BE2C (cell line): ENCODE measurements at regions not wholly inside any gene's neighbourhood (a gene's known extent, or its start where the extent isn't known, plus 50 kb on each side); places are given as distances from the start of the nearest gene placed in this dataset.

Source experiments
- DNase-seq: peaks from one replicate; pipeline ENCODE4 v3.0.0-alpha.2; 2020
- H3K27me3 ChIP-seq: fragments of 250-450 bp; sonication (Bioruptor Pico); 2 replicates; pipeline ENCODE4 v1.5.1; 2020; ENCODE audit warnings: mild to moderate bottlenecking
- H3K36me3 ChIP-seq: fragments of 250-450 bp; sonication (Bioruptor Pico); 2 replicates; pipeline ENCODE4 v1.5.1; 2020; ENCODE audit warnings: mild to moderate bottlenecking
- H3K4me1 ChIP-seq: fragments of 250-450 bp; sonication (Bioruptor Pico); 2 replicates; pipeline ENCODE4 v1.5.1; 2020
- H3K4me3 ChIP-seq: 2 replicates; pipeline ENCODE4 v1.5.1; 2011; ENCODE audit warnings: low read depth, low read length
- H3K9me3 ChIP-seq: fragments of 250-450 bp; sonication (Bioruptor Pico); 2 replicates; pipeline ENCODE4 v1.5.1; 2020
- CTCF ChIP-seq: IDR thresholded peaks from 2 replicates; pipeline ENCODE4 v1.5.1; 2012; ENCODE audit warnings: mild to moderate bottlenecking, low read depth, low read length

GRCh38 chr7:87671-88070 lies 104.7 kb upstream of the FAM20C start:
- Histone ChIP-seq H3K4me3 (no peak overlapping the region), H3K27me3 (no peaks in the 10 kb centered on the region), H3K9me3 (0 out of 2 replicates have a peak, but pooled peaks cover 2% of the 10 kb centered on the region), H3K36me3 (no peaks in the 10 kb centered on the region), H3K4me1 (no peaks in the 10 kb centered on the region)
- no peak for DNase-seq
- TF ChIP-seq CTCF = no peak

- Histone ChIP-seq H3K9me3 (0 out of 2 replicates have a peak, but pooled peaks cover 2% of the 10 kb centered on the region), H3K27me3 (no peaks in the 10 kb centered on the region), H3K36me3 (no peaks in the 10 kb centered on the region), H3K4me1 (no peaks in the 10 kb centered on the region), H3K4me3 (no peak overlapping the region)
- DNase-seq = no peak
- TF ChIP-seq CTCF = no peak
Measured at GRCh38 chr7:88095-88926, 104.1 kb upstream of the FAM20C start.

- no peak for DNase-seq
- Histone ChIP-seq H3K27me3 (no peaks in the 10 kb centered on the region), H3K4me3 (no peak overlapping the region), H3K36me3 (no peaks in the 10 kb centered on the region), H3K9me3 (0 out of 2 replicates have a peak, but pooled peaks cover 2% of the 10 kb centered on the region), H3K4me1 (no peaks in the 10 kb centered on the region)
- no peak for TF ChIP-seq CTCF
Measured at GRCh38 chr7:88927-89231, 103.5 kb upstream of the FAM20C start.

- Histone ChIP-seq H3K4me1 (no peaks in the 10 kb centered on the region), H3K27me3 (no peaks in the 10 kb centered on the region), H3K4me3 (no peak overlapping the region), H3K9me3 (0 out of 2 replicates have a peak, but pooled peaks cover 2% of the 10 kb centered on the region), H3K36me3 (no peaks in the 10 kb centered on the region)
- TF ChIP-seq CTCF = no peak
- no peak for DNase-seq
Measured at GRCh38 chr7:89232-90019, 102.9 kb upstream of the FAM20C start.

- 0 out of 2 replicates have a peak, but pooled peaks cover 2% of the 10 kb centered on the region for H3K9me3 ChIP-seq
- H3K27me3 ChIP-seq = no peaks in the 10 kb centered on the region
- no peak for TF ChIP-seq CTCF
- no peak for DNase-seq
- no peaks in the 10 kb centered on the region for H3K4me1 ChIP-seq
- no peaks in the 10 kb centered on the region for H3K36me3 ChIP-seq
- no peak overlapping the region for H3K4me3 ChIP-seq
Measured at GRCh38 chr7:90111-91063, 102.0 kb upstream of the FAM20C start.
